Ammon's horn (tissue), 1 donor: ENCODE measurements at regions not wholly inside any gene's neighbourhood (a gene's known extent, or its start where the extent isn't known, plus 50 kb on each side); places are given as distances from the start of the nearest gene placed in this dataset.
"Not testable (repeated sequence)": the region's sequence is repeated elsewhere in the genome, so short reads cannot be mapped to it uniquely, and the experiment has no call there.

Source experiments
- DNase-seq: peaks from one replicate; pipeline ENCODE4 v3.0.0-alpha.2; 2016; ENCODE audit warnings: low spot score

DNA sequence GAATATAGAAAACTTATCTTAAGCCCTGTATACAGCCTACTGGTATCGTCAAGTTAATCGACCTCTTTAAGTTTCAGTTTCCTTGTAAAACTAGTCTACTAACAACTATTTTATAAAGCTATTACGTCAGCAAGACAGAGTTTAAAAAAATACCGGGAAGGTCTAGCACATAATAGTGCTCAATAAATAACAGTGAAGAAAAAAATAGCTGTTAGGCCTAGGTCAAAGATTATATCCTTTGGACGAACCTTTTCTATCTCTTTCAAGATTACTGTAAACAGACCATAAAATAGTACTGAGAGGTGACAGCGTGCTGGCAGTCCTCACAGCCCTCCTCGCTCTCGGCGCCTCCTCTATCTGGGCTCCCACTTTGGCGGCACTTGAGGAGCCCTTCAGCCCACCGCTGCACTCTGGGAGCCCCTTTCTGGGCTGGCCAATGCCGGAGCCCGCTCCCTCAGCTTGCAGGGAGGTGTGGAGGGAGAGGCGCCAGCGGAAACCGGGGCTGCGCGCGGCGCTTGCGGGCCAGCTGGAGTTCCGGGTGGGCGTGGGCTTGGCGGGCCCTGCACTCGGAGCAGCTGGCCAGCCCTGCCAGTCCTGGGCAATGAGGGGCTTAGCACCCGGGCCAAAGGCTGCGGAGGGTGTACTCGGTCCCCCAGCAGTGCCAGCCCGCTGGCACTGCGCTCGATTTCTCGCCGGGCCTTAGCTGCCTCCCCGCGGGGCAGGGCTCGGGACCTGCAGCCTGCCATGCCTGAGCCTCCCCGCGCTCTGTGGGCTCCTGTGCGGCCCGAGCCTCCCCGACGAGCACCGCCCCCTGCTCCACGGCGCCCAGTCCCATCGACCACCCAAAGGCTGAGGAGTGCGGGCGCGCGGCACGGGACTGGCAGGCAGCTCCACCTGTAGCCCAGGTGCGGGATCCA lies 119.1 kb upstream of the HSF2 start:
- not testable (repeated sequence) for DNase-seq

DNA sequence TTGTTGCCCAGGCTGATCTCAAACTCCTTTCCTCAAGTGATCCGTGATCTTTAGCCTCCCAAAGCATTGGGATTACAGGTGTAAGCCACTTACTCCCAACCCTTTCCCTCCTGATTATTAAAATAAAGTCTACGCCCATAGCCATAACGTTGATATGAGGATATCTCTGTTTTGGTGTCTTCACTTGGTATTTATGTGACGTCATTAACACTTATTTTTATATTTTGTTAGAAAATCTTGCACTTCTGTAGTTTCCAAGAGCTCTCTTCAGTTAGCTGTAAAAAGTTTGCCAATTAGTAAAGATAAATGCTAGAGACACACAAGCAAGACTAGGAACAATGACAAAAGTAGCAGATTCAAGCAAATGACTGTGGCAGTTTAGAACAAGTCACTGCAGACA lies 115.6 kb upstream of the HSF2 start:
- DNase-seq: no peak

DNA sequence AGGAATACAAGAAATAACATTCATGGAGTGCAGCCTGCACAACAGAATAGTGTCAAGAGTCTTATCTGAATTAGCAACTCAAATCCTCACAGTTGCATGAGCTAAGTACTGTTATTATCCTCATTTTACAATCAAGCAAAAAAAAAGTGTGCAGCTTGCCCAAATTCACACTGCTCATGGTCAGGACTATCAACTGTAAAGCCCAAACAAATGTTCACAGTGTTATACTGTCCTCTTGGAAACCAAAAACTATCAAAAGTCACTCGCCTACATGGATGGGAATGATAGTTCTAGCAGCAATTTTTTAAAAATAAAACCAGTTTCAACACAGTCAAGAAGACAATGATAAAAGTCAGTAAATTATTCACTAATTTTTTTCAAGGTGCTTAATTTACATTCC lies 114.6 kb upstream of the HSF2 start:
- DNase-seq: no peak

DNA sequence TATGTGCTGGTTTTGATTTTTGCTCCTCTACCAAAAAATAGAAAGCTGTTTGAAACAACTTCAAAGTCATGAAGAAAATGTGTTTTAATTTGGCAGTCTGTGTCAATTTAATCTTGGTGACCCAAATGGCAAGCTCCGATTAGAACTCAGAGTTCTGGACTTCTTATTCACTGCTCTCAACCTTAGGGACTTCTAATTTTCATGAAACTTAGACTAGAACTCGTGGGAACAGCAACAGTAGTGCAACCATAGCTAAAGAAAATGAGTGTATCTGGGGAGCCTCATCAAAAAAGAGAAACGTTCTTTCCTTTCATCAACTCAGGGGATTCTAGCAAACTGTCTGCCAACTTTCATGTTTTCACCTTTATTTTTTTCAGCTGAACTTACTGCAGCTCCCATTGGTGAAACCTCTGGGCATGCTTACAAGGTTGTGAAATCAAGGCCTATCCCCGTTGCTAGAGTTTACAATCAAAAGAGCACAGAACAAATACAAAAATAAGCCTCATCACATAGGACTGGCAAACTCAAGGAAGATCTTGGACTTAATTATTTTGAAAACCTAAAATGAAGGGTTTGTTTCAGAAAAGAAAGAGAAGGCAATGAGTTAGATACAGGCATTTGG lies 114.0 kb upstream of the HSF2 start:
- DNase-seq: no peak

DNA sequence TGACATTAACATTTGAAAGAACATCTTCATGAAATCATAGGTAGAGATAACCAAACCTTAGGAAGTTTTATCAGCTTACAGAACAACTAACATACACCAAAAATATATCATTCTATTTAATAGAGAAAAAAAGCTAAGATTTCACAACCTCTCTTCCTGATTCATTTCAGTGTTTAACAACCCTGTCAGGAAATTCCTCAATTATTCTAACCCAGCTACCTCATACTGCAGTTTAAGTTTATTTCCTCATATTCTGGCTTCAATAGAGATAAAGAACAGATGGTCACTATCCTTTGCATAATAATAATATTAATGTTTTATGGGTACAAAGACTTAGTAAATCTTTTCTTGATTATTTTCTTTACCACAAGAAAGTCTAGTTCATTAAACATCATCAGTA lies 112.9 kb upstream of the HSF2 start:
- DNase-seq: no peak

DNA sequence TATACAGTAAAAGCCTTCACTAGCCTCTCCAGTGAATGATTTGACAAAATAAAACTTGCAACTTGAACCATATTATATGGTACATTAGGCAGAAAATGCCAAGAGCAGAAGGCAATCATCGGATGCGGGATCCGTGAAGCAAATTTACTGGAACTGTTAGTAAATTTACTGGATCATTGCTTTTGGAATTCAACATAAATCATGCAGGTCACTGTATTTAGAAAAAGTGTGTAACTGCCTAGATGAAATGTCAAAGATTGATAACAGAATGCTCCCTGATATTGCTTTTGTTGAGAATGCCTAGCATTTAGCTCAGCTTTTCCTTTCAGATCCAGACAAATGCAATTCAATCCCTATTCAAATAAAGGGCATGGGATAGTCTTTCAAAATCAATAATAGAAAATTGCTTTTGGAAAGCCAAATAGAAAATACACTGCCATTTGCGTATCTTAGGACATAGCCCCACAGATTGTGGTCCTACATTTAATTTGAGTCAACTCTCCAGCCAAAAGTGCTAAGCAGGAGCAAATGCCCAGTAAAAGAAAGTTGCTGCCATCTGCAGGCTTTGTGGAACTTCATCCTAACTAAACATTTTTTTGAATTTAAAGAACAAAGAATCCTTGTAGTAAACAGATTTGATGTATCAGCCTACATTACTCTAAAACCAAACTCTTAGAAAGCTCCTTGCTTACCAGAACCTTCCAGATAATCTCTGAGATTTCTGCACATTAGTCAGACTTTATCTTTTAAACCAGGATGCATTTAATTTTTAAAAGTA lies 109.5 kb upstream of the HSF2 start:
- peak; percentile 49 for DNase-seq

DNA sequence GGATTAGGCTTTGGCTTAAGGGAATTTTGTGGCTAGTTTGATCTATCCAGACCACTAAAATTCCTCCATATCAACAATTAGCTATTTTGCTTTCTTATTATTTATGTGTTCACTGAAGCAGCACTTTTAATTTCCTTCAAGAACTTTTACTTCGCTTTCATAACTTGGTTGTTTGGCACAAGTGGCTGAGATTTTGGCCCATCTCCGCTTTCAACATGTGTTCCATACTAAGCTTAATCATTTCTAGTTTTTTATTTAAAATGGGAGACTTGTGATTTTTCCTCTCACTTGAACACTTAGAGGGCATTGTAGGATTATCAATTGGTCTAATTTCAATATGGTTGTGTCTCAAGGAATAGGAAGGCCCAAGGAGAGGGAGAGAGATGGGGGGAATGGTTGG lies 102.4 kb upstream of the HSF2 start:
- no peak for DNase-seq

DNA sequence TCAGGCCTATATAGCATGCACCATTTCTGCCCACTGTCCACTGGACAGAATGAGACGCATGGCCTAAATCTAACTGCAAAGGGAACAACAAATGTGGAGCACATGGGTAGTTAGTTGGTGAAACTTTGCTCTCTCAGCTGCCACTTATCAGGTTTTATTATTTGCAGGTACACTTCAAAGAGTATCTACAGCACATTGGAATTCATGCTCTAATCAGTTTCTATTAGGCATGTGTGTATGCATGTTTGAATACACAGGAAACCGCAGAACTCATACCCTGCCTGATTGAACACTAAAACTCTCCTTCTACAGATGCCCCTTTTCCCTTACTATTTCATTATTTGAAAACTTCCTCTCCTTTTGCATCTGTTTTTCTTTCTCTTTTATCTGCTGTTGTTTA lies 97.4 kb upstream of the HSF2 start:
- no peak for DNase-seq

DNA sequence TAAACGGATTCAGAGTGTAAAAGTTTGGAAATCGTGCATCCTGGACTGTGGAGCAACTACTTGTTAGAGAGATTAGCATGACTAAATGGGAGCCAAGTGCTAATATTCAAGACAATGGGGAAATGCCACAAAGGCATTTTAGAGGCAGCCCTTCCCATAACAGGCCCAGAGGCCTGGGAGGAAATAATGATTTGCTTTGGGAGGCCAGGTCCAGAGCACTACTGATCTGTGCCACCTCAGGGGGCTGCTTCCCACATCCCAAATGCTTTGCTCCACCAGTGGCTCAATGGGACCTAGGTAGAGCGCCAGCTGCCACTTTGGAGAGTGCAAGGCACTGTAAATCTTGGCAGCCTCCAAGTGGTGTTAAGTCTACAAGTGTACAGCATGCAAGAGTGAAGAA lies 91.9 kb upstream of the HSF2 start:
- no peak for DNase-seq

DNA sequence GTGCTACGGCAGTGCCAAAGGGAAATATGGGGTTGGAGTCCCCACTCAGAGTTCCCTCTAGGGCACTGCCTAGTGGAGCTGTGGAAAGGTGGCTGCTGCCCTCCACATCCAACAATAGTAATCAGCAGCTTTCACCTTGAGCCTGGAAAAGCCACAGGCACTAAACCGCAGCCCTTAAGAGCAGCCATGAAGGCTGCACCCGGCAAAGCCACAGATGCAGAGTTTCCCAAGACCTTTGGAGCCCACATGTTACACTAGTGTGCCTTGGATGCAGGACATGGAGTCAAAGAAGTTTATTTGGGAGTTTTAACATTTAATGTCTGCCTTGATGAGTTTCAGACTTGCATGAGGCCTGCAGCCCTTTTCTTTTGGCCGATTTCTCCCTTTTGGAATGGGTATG lies 91.4 kb upstream of the HSF2 start:
- no peak for DNase-seq

DNA sequence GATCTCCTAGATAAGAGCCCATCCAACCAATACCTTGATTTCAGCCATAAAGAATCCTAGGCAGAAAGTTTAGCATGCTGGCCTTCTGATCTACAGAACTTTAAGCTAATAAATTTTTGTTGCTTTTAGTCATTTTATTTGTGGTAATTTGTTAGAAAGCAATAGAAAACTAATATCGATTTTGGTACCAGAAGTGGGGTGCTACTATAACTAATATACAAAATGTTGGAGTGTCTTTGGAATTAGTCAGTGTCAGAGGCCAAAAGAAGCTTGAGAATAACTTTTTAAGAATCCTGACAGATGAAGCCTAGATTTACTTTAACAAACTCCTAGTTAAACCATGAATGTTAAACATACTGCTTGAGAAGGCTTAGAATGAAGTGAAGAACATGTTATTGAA lies 83.6 kb upstream of the HSF2 start:
- no peak for DNase-seq

DNA sequence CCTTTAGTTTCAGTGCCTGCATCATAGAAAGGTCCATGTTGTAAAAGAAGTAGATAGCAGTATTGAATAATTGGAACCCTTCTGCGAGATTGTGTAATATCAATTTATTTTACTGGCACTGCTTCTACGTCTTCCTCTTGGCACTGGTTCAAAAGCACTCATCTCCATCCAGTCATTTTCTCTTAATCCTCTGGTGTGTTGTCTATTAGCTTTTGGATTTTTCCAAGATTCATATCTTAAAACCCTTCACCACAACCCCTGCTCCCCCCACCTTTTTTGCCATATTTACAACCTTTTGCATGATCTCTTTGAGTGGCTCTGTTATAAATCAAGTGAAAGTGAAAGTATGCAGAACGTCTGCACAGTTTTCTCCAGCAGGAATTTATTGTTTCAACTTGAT lies 76.6 kb upstream of the HSF2 start:
- peak; percentile 6 for DNase-seq

DNA sequence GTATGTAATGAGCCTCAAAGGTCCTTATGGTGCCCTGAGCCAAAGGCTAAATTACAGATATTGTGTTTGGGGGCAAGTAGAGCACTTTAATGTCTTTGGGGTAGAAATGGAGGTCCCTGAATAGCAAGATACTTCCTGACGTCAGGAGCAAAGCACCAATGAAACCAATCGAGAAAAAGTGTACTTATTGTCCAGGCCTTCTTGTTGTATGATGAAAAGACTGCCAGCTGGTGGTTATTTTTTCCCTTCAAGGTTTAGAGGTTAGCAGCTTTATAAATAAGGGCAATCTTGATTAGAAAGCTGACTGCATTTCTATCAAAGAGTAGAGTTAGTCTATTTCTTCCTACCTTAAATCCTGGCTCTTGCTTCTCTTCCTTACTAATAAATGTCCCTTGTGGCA lies 76.1 kb upstream of the HSF2 start:
- no peak for DNase-seq

DNA sequence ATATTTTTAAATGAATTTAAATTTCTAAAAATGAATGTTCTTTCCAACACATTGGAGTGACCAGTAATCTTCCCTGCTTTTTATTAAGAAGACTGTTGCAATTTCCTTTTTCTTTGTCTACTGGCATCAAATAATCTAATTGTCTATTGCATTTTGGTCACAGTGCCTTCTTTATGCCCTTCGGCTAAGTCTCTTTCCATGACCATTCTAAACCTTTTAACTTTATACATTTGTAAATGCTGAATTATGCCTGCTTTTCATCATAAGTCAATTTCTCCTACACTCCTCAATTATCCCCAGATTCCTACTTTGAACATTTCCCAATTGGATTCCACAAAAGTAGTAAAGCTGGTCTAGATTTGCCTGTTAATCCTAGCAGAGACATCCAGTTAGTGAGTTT lies 69.1 kb upstream of the HSF2 start:
- no peak for DNase-seq

DNA sequence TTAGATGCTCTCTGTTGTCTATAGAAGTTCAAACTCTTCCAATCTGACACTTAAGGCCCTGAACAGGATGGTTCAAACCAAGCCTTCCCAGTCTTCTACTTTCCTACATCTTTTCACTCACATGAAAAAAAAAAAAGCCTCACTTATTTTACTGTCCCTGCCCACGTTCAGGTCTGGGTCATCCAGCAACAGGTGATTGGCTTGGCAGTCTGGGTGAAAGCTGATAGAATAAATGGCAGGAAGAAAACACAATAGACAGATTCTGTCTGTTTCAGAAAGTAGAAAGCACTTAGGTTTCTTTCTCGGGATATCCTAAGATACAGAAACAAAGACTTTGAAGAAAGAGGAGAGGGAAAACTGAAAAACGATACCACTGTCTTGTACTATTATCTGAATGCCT lies 61.8 kb upstream of the HSF2 start:
- no peak for DNase-seq

DNA sequence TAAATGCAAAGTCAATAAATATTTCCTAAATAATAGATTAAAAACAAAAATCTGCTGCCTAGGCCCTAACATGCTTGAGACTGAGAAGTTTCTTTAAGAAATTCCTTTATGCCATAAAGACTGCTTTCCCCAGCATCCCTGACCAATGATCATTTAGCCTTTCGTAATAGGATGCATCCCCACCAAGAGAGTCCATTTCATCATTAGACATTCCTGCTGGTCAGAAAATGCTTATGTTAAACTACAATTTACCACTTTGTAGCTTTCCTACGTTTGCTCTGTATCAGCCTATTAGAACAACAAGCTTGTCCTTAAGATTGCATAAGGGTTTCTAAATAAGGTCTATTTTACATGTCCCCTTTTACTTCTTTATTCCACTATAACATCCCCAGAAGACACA lies 59.8 kb upstream of the HSF2 start:
- no peak for DNase-seq

DNA sequence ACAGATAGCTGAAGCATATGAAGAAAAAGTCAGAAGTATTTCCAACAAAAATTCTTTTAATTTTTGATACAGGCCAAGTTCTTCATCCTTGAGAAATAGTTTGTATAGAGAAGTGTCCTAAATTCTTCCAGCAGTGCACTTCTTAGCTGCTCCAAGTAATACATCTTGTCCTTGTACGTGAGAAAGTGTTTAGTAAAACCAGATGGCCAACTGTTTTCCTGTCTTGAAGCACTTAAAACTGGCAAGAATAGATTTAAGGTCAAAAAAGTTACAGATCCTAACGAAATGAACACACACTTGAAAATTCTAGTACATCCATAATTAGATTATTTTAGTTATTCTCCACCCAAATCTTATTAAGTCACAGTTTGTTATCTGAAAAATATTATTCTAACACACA lies 52.2 kb upstream of the HSF2 start:
- DNase-seq: no peak

DNA sequence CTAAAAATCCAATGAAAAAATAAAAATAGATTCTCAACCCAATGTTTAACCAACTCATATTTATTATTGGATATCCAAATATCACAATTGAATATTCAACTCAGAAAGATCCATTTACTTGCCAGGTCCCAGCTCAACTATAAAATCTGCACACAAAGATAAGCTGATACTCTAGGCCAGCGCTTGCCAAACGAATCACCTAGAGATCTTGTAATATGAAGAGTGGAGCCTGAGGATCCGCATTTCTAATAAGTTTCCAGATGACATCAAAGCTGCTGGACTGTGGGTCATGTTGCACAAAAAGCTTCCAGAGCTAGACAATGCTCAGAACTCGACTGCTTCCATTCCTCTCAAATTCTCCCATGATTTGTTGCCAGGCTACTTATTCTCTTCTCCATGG lies 51.7 kb upstream of the HSF2 start:
- DNase-seq: no peak
